ENCODE measurements at regions not wholly inside any gene's neighbourhood (a gene's known extent, or its start where the extent isn't known, plus 50 kb on each side); places are given as distances from the start of the nearest gene placed in this dataset.

DNA sequence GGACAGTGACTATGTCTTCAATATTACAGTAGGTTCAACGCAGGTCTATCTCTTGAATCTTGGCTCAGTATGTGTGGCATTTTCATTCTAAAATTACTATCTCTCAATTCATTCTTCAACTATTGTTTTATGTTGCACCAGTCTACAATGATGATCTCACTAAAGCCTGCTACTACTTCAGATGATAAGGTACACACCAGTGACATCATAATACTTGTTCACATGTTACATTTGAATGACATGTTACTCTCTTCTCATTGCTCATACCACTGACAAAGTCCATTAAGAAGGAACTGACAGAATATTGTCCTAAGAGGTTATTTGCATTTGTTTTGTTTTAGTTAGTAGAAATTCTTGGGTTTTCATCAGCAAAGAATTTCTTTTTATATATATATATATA is 165.2 kb upstream of the ST8SIA4 start:
- Histone ChIP-seq H3K27ac (replicated peaks) (no peak overlapping the region), H3K27me3 (ENCODE audit: insufficient read depth, poor library complexity, severe bottlenecking) (no peaks in the 10 kb centered on the region), H3K4me3 (replicated peaks; ENCODE audit: insufficient read depth, low read length) (no peak overlapping the region)
- TF ChIP-seq GABPA (IDR thresholded peaks at IDR 0.05; ENCODE audit: low read depth) (no peak), SPI1 (IDR thresholded peaks at IDR 0.05; ENCODE audit: borderline replicate concordance, low read depth) (no peak), POLR2AphosphoS5 (IDR thresholded peaks at IDR 0.05; ENCODE audit: low read depth) (no peak)
- TF ChIP-seq, protein P1, sequence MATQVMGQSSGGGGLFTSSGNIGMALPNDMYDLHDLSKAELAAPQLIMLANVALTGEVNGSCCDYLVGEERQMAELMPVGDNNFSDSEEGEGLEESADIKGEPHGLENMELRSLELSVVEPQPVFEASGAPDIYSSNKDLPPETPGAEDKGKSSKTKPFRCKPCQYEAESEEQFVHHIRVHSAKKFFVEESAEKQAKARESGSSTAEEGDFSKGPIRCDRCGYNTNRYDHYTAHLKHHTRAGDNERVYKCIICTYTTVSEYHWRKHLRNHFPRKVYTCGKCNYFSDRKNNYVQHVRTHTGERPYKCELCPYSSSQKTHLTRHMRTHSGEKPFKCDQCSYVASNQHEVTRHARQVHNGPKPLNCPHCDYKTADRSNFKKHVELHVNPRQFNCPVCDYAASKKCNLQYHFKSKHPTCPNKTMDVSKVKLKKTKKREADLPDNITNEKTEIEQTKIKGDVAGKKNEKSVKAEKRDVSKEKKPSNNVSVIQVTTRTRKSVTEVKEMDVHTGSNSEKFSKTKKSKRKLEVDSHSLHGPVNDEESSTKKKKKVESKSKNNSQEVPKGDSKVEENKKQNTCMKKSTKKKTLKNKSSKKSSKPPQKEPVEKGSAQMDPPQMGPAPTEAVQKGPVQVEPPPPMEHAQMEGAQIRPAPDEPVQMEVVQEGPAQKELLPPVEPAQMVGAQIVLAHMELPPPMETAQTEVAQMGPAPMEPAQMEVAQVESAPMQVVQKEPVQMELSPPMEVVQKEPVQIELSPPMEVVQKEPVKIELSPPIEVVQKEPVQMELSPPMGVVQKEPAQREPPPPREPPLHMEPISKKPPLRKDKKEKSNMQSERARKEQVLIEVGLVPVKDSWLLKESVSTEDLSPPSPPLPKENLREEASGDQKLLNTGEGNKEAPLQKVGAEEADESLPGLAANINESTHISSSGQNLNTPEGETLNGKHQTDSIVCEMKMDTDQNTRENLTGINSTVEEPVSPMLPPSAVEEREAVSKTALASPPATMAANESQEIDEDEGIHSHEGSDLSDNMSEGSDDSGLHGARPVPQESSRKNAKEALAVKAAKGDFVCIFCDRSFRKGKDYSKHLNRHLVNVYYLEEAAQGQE (IDR thresholded peaks at IDR 0.05; ENCODE audit: insufficient replicate concordance, low read depth): no peak
- TF ChIP-seq, protein P2, sequence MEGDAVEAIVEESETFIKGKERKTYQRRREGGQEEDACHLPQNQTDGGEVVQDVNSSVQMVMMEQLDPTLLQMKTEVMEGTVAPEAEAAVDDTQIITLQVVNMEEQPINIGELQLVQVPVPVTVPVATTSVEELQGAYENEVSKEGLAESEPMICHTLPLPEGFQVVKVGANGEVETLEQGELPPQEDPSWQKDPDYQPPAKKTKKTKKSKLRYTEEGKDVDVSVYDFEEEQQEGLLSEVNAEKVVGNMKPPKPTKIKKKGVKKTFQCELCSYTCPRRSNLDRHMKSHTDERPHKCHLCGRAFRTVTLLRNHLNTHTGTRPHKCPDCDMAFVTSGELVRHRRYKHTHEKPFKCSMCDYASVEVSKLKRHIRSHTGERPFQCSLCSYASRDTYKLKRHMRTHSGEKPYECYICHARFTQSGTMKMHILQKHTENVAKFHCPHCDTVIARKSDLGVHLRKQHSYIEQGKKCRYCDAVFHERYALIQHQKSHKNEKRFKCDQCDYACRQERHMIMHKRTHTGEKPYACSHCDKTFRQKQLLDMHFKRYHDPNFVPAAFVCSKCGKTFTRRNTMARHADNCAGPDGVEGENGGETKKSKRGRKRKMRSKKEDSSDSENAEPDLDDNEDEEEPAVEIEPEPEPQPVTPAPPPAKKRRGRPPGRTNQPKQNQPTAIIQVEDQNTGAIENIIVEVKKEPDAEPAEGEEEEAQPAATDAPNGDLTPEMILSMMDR (IDR thresholded peaks at IDR 0.05; ENCODE audit: insufficient read depth, low read length): no peak
- DNase-seq (ENCODE audit: low read depth in 1 of 2, low spot score in 1 of 2): no peak

DNA sequence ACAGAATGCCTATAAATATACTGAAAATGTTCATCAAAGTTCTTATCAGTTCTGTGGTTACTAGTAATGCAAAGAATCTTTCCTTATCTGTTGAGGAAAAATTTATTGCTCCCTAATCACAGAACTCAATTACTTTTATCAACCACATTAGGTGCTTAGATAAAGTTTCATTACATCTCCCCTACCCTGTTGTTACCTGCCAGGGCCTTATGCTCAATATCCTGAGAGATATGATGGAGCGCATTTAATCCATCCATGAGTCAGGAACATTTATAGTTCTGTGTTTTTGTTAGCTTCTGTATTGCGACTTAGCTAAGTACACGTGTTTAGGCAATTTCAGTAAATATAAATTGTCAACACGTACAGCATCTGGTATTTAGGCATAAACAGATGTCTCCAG is 164.3 kb upstream of the ST8SIA4 start:
- H3K27ac ChIP-seq (replicated peaks): no peak overlapping the region
- TF ChIP-seq, protein P1 (IDR thresholded peaks at IDR 0.05; ENCODE audit: insufficient replicate concordance, low read depth): no peak
- TF ChIP-seq, protein P2 (IDR thresholded peaks at IDR 0.05; ENCODE audit: insufficient read depth, low read length): no peak
- TF ChIP-seq SPI1 (IDR thresholded peaks at IDR 0.05; ENCODE audit: borderline replicate concordance, low read depth): no peak
- TF ChIP-seq GABPA (IDR thresholded peaks at IDR 0.05; ENCODE audit: low read depth): no peak
- DNase-seq (ENCODE audit: low read depth in 1 of 2, low spot score in 1 of 2): no peak
- no peaks in the 10 kb centered on the region for H3K27me3 ChIP-seq (ENCODE audit: insufficient read depth, poor library complexity, severe bottlenecking)
- no peak overlapping the region for H3K4me3 ChIP-seq (replicated peaks; ENCODE audit: insufficient read depth, low read length)

DNA sequence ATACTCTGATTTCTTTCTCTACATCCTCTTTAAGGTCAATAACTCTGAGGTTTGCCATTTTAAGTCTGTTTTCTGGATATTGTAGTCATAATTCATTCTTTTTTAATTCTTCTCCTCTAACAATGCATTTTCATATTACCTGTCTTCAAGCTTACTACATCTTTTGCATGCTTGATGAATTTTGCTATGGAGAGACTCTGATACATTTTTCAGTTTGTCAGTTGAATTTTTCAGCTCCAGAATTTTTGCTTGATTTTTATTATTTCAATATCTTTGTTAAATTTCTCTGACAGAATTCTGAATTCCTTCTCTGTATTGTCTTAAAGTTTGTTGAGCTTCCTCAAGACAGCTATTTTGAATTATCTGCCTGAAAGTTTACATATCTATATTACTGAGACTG is 159.8 kb upstream of the ST8SIA4 start:
- no peak overlapping the region for H3K4me3 ChIP-seq (replicated peaks; ENCODE audit: insufficient read depth, low read length)
- DNase-seq (ENCODE audit: low read depth in 1 of 2, low spot score in 1 of 2): no peak

More for the DNA sequence above, 159.8 kb upstream of the ST8SIA4 start:
- Histone ChIP-seq H3K27ac (replicated peaks) (no peak overlapping the region), H3K27me3 (ENCODE audit: insufficient read depth, poor library complexity, severe bottlenecking) (no peaks in the 10 kb centered on the region)
- TF ChIP-seq, protein P2 (IDR thresholded peaks at IDR 0.05; ENCODE audit: insufficient read depth, low read length): no peak
- TF ChIP-seq, protein P1 (IDR thresholded peaks at IDR 0.05; ENCODE audit: insufficient replicate concordance, low read depth): no peak
- TF ChIP-seq POLR2AphosphoS5 (IDR thresholded peaks at IDR 0.05; ENCODE audit: low read depth) (no peak), SPI1 (IDR thresholded peaks at IDR 0.05; ENCODE audit: borderline replicate concordance, low read depth) (no peak), GABPA (IDR thresholded peaks at IDR 0.05; ENCODE audit: low read depth) (no peak)
